ENCODE measurements at regions not wholly inside any gene's neighbourhood (a gene's known extent, or its start where the extent isn't known, plus 50 kb on each side); places are given as distances from the start of the nearest gene placed in this dataset.
A peak's percentile ranks its signal among the peaks of the same experiment; 100 is the strongest.

DNA sequence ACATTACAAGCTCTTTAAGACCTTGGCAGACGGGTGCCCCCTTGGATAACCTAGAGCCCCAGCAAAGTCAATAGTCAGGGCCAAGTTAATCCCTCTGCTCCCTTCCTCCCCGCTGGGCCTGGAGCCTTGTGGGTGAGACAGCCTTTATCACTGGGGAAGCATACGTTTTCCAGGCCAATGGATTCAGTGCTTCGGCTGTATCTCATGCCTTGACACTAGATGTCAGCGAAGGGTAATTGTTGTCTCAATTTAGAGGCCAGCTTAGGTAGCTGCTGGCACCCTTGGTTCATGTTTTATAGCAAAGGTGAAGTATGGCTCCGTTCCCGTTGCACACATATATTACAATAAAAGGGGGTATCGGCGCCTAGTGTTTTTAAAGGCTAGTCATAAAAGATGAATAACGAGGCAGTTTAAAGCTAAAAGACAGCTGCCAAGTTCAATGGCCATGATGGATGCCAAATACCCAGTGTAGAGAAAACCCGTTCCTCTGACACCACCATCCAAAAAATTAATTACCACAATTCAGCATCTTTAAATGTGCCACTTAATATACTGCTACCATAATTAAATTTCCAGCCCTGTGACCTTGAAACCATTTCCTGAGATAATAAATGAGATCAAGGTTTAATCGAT lies 52.3 kb upstream of the BNIP2 start:
- ChIA-PET POLR2A (no interaction called here), CTCF (interaction anchor here (1.0 to 2.5 kb wide), 4 partner anchors 10 to 585 kb away, joined by 3 to 20 read pairs (median 6); no protein-coding TSS in a partner anchor)
- no peak overlapping the region for H3K27ac ChIP-seq (ENCODE audit: insufficient read depth, low read depth, low read length)
- no peak for DNase-seq (ENCODE audit: low read depth, low spot score)
- no peaks in the 10 kb centered on the region for H3K9me3 ChIP-seq (replicated peaks; ENCODE audit: control insufficient read depth, insufficient read depth, low read length)
- no peaks in the 10 kb centered on the region for H3K36me3 ChIP-seq (ENCODE audit: control insufficient read depth in 2 of 2, extremely low read depth in 1 of 2, insufficient read depth in 2 of 2, low read length in 2 of 2)
- no peak overlapping the region for H3K4me3 ChIP-seq (replicated peaks in 1 of 3; ENCODE audit: insufficient read depth in 1 of 3, low read depth in 1 of 3, low read length in 3 of 3)
- H3K79me2 ChIP-seq (ENCODE audit: control insufficient read depth, insufficient read depth, low read length), result no peaks in the 10 kb centered on the region
- no peak overlapping the region for H3K9ac ChIP-seq (replicated peaks; ENCODE audit: extremely low read depth, insufficient read depth, low read length)
- intact Hi-C loops (cut with micrococcal nuclease) (no loop called here), dilution Hi-C loops (cut with MboI; ENCODE audit: extremely low pct_ligation_motif_present, low sequenced_read_pairs) (no loop called here)
- H3K4me2 ChIP-seq (ENCODE audit: insufficient read depth, low read length), result no peak overlapping the region
- BruUV-seq (replicated peaks), result no TSS peak
- no peak for FAIRE-seq
- H2AFZ ChIP-seq (ENCODE audit: low read depth, low read length), result no peak overlapping the region
- peaks cover 0 to 5% of the 10 kb centered on the region in 2 experiments for H3K27me3 ChIP-seq (ENCODE audit: control insufficient read depth in 2 of 2, insufficient read depth in 2 of 2, low read length in 2 of 2)
- no peaks in the 10 kb centered on the region for H3K9me1 ChIP-seq (replicated peaks; ENCODE audit: control insufficient read depth, extremely low read depth, insufficient read depth, low read length)
- TF ChIP-seq FOS (IDR thresholded peaks at IDR 0.05; ENCODE audit: borderline replicate concordance, insufficient read depth, low read length) (no peak), GATA2 (IDR thresholded peaks at IDR 0.05; ENCODE audit: insufficient read depth, insufficient read length, low read depth, low read length) (no peak), POLR2AphosphoS5 (IDR thresholded peaks at IDR 0.05; ENCODE audit: insufficient read depth, low read depth, low read length) (no peak)
- TF ChIP-seq, protein P1, sequence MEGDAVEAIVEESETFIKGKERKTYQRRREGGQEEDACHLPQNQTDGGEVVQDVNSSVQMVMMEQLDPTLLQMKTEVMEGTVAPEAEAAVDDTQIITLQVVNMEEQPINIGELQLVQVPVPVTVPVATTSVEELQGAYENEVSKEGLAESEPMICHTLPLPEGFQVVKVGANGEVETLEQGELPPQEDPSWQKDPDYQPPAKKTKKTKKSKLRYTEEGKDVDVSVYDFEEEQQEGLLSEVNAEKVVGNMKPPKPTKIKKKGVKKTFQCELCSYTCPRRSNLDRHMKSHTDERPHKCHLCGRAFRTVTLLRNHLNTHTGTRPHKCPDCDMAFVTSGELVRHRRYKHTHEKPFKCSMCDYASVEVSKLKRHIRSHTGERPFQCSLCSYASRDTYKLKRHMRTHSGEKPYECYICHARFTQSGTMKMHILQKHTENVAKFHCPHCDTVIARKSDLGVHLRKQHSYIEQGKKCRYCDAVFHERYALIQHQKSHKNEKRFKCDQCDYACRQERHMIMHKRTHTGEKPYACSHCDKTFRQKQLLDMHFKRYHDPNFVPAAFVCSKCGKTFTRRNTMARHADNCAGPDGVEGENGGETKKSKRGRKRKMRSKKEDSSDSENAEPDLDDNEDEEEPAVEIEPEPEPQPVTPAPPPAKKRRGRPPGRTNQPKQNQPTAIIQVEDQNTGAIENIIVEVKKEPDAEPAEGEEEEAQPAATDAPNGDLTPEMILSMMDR (IDR thresholded peaks at IDR 0.05; ENCODE audit: extremely low read depth in 1 of 2, insufficient read depth in 1 of 2, low read depth in 1 of 2, low read length in 2 of 2), result peak in 1 of 2 donors; percentile 2
- H3K4me1 ChIP-seq (ENCODE audit: control insufficient read depth, extremely low read depth, insufficient read depth, low read length), result no peaks in the 10 kb centered on the region
- H4K20me1 ChIP-seq (replicated peaks; ENCODE audit: control insufficient read depth, extremely low read depth, insufficient read depth, low read length), result no peaks in the 10 kb centered on the region

All from endothelial cell of umbilical vein (primary cell).